ENCODE measurements at regions not wholly inside any gene's neighbourhood (a gene's known extent, or its start where the extent isn't known, plus 50 kb on each side); places are given as distances from the start of the nearest gene placed in this dataset.

DNA sequence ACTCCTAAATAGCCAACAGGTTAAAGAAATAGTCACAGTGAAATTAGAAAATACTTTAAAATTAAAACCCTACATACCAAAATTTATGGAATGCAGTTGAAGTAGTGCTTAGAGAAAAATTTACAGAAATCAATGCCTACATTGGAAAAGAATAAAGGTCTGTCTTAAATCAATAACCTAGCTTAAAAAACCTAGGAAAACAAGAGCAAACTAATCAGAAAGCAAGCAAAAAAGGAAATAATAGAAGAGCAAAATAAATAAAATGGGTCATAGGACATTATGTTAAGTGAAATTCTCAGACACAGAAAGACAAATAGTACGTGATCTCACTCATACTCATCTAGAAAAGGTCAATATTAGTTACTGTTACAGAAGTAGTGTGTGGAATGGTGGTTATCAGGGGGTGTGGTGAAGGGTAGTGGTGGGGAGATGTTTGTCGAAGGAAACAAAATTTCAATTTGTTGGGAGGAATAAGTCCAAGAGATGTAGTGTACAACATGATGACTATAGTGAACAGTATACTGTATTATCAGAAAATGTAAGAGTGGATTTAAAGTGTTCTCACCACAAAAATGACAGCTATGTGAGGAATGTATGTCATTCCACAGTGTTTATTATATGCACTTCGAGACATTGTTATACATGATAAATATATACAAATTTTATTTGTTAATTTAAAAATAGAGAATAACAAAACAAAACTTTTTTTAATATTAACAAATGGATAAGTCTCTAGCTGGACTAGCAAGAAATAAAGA lies 423.6 kb downstream of the CDH26 start:
- no peak for DNase-seq (ENCODE audit: low read depth in 1 of 2, low spot score in 1 of 2)
- Histone ChIP-seq H3K4me3 (replicated peaks; ENCODE audit: insufficient read depth, low read length) (no peak overlapping the region), H3K27me3 (ENCODE audit: insufficient read depth, poor library complexity, severe bottlenecking) (no peaks in the 10 kb centered on the region), H3K27ac (replicated peaks) (no peak overlapping the region)
- TF ChIP-seq POLR2AphosphoS5 (IDR thresholded peaks at IDR 0.05; ENCODE audit: low read depth) (no peak), SPI1 (IDR thresholded peaks at IDR 0.05; ENCODE audit: borderline replicate concordance, low read depth) (no peak)
- TF ChIP-seq, protein P1, sequence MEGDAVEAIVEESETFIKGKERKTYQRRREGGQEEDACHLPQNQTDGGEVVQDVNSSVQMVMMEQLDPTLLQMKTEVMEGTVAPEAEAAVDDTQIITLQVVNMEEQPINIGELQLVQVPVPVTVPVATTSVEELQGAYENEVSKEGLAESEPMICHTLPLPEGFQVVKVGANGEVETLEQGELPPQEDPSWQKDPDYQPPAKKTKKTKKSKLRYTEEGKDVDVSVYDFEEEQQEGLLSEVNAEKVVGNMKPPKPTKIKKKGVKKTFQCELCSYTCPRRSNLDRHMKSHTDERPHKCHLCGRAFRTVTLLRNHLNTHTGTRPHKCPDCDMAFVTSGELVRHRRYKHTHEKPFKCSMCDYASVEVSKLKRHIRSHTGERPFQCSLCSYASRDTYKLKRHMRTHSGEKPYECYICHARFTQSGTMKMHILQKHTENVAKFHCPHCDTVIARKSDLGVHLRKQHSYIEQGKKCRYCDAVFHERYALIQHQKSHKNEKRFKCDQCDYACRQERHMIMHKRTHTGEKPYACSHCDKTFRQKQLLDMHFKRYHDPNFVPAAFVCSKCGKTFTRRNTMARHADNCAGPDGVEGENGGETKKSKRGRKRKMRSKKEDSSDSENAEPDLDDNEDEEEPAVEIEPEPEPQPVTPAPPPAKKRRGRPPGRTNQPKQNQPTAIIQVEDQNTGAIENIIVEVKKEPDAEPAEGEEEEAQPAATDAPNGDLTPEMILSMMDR (IDR thresholded peaks at IDR 0.05; ENCODE audit: insufficient read depth, low read length), result no peak
- TF ChIP-seq, protein P2, sequence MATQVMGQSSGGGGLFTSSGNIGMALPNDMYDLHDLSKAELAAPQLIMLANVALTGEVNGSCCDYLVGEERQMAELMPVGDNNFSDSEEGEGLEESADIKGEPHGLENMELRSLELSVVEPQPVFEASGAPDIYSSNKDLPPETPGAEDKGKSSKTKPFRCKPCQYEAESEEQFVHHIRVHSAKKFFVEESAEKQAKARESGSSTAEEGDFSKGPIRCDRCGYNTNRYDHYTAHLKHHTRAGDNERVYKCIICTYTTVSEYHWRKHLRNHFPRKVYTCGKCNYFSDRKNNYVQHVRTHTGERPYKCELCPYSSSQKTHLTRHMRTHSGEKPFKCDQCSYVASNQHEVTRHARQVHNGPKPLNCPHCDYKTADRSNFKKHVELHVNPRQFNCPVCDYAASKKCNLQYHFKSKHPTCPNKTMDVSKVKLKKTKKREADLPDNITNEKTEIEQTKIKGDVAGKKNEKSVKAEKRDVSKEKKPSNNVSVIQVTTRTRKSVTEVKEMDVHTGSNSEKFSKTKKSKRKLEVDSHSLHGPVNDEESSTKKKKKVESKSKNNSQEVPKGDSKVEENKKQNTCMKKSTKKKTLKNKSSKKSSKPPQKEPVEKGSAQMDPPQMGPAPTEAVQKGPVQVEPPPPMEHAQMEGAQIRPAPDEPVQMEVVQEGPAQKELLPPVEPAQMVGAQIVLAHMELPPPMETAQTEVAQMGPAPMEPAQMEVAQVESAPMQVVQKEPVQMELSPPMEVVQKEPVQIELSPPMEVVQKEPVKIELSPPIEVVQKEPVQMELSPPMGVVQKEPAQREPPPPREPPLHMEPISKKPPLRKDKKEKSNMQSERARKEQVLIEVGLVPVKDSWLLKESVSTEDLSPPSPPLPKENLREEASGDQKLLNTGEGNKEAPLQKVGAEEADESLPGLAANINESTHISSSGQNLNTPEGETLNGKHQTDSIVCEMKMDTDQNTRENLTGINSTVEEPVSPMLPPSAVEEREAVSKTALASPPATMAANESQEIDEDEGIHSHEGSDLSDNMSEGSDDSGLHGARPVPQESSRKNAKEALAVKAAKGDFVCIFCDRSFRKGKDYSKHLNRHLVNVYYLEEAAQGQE (IDR thresholded peaks at IDR 0.05; ENCODE audit: insufficient replicate concordance, low read depth), result no peak

DNA sequence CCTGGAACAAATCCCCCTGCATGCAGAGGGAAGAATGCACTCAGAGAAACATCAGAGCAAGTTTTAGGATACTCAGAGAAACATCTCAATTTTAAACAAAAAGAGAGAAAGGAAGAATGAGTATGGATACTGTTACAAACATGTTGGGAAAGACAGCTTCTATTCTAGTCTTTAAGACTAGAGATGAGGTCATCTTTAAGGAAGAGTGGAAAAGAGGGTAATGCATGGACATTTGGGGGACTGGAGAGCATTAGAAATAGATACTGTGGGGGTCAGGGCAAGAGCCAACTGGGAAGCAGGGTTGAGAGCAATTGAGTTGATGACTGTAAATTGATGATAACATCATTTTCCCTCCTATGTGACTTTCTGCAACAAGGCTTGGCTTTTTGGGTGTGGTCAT lies 431.2 kb downstream of the CDH26 start:
- Histone ChIP-seq H3K27me3 (ENCODE audit: insufficient read depth, poor library complexity, severe bottlenecking) (peaks cover 7% of the 10 kb centered on the region), H3K4me3 (replicated peaks; ENCODE audit: insufficient read depth, low read length) (no peak overlapping the region), H3K27ac (replicated peaks) (no peak overlapping the region)
- no peak for TF ChIP-seq SPI1 (IDR thresholded peaks at IDR 0.05; ENCODE audit: borderline replicate concordance, low read depth)
- no peak for DNase-seq (ENCODE audit: low read depth in 1 of 2, low spot score in 1 of 2)

DNA sequence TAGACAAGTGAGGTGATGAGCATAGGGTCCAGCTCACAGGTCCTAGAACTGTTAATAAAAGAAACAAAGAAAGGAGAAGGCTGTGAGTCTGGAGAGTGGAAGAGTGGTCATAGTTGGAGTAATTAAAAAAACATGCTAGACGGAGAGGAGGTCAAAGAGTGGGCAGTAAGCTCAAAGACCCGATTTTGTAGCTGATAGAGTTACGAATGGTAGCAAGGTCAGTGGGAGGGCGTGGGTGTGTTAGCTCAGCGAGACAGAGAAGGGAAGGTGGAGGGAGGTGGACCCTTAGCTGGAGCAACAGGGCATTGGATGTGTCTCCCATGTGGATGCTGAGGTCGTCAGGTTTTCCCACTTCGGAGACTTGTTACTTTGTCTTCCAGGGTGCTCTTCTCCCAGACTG lies 431.7 kb downstream of the CDH26 start:
- Histone ChIP-seq H3K27me3 (ENCODE audit: insufficient read depth, poor library complexity, severe bottlenecking) (peaks cover 7% of the 10 kb centered on the region), H3K4me3 (replicated peaks; ENCODE audit: insufficient read depth, low read length) (no peak overlapping the region), H3K27ac (replicated peaks) (no peak overlapping the region)
- DNase-seq (ENCODE audit: low read depth in 1 of 2, low spot score in 1 of 2), result no peak
- TF ChIP-seq, protein P2 (IDR thresholded peaks at IDR 0.05; ENCODE audit: insufficient replicate concordance, low read depth), result no peak
- TF ChIP-seq SPI1 (IDR thresholded peaks at IDR 0.05; ENCODE audit: borderline replicate concordance, low read depth) (no peak), GABPA (IDR thresholded peaks at IDR 0.05; ENCODE audit: low read depth) (no peak), POLR2AphosphoS5 (IDR thresholded peaks at IDR 0.05; ENCODE audit: low read depth) (no peak)
- TF ChIP-seq, protein P1 (IDR thresholded peaks at IDR 0.05; ENCODE audit: insufficient read depth, low read length), result no peak

DNA sequence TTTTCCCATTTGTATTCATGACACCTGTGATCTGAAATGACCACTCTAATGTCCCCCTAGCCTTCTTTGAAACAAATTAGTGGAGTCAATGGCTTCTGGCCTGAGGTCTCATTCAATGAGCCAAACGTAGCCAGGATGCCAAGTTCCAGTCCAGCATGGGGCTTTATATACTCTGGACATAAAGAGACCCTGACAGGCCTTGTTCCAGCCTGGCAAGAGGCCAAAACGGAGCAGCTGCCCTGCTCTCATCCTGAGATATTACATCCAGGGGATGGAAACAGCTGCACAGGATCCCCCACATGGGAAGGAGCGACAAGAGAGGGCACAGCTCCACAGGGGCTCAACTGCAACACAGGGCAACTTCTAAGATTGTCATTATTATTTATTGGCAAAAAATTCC lies 437.8 kb downstream of the CDH26 start:
- Histone ChIP-seq H3K4me3 (replicated peaks; ENCODE audit: insufficient read depth, low read length) (no peak overlapping the region), H3K27ac (replicated peaks) (no peak overlapping the region), H3K27me3 (ENCODE audit: insufficient read depth, poor library complexity, severe bottlenecking) (peaks cover 3% of the 10 kb centered on the region)
- TF ChIP-seq SPI1 (IDR thresholded peaks at IDR 0.05; ENCODE audit: borderline replicate concordance, low read depth) (no peak), GABPA (IDR thresholded peaks at IDR 0.05; ENCODE audit: low read depth) (no peak), POLR2AphosphoS5 (IDR thresholded peaks at IDR 0.05; ENCODE audit: low read depth) (no peak)
- TF ChIP-seq, protein P1 (IDR thresholded peaks at IDR 0.05; ENCODE audit: insufficient read depth, low read length), result no peak
- TF ChIP-seq, protein P2 (IDR thresholded peaks at IDR 0.05; ENCODE audit: insufficient replicate concordance, low read depth), result no peak
- no peak for DNase-seq (ENCODE audit: low read depth in 1 of 2, low spot score in 1 of 2)

Data from HL-60 (cell line).